IMR-90 (cell line): ENCODE measurements at regions not wholly inside any gene's neighbourhood (a gene's known extent, or its start where the extent isn't known, plus 50 kb on each side); places are given as distances from the start of the nearest gene placed in this dataset.

ENCODE experiments used
- ATAC-seq: fragments of 200-7000 bp; cut with Tn5 transposase; 2 replicates; pipeline ENCODE4 v1.9.1; 2020; ENCODE audit warnings: low read depth, mild to moderate bottlenecking, moderate library complexity
- BruUV-seq: library from RNA; stranded (reverse); fragments of 400-500 nt; replicated peaks from 2 replicates; lab custom pipeline; 2021; lab: Mats Ljungman, UMichigan
- CTCF ChIA-PET: fragments of 300-600 bp; formaldehyde crosslinking; extraction: SDS; loops from one replicate; lab custom pipeline; 2021; ENCODE audit warnings: antibody characterized with exemption; lab: Yijun Ruan, JAX
- POLR2A ChIA-PET: fragments of 300-600 bp; sonication (Branson Sonifier 250); formaldehyde crosslinking; loops from one replicate; lab custom pipeline; 2022; ENCODE audit warnings: antibody characterized with exemption; ENCODE audit not compliant: unreplicated experiment; lab: Charles Lee
- DNase-seq: peaks from one replicate; pipeline ENCODE4 v3.0.0; 2013
- H2AFZ ChIP-seq: replicated peaks from 2 replicates; pipeline ENCODE3; 2013; ENCODE audit warnings: low read length, mild to moderate bottlenecking; ENCODE audit not compliant: poor library complexity
- H2AK5ac ChIP-seq: 2 replicates; pipeline ENCODE4 v1.6.1; 2013; ENCODE audit warnings: low read depth, low read length, inconsistent platforms
- H2AK9ac ChIP-seq: replicated peaks from 2 replicates; pipeline ENCODE3; 2013; ENCODE audit warnings: mild to moderate bottlenecking, low read depth, low read length, moderate library complexity; ENCODE audit not compliant: poor library complexity
- H2BK120ac ChIP-seq: 2 replicates; pipeline ENCODE4 v1.6.1; 2013; ENCODE audit warnings: low read depth, low read length, inconsistent platforms
- H2BK15ac ChIP-seq: 3 replicates; pipeline ENCODE4 v1.6.1; 2013; ENCODE audit warnings: low read depth, low read length, inconsistent platforms
- H2BK20ac ChIP-seq: 2 replicates; pipeline ENCODE4 v1.6.1; 2013; ENCODE audit warnings: low read depth, mild to moderate bottlenecking, inconsistent platforms, low read length, moderate library complexity
- H2BK5ac ChIP-seq: 2 replicates; pipeline ENCODE4 v1.6.1; 2013; ENCODE audit warnings: mild to moderate bottlenecking, low read depth, low read length, inconsistent platforms; ENCODE audit not compliant: poor library complexity, severe bottlenecking
- H3K14ac ChIP-seq: replicated peaks from 2 replicates; pipeline ENCODE4 v1.6.1; 2013; ENCODE audit warnings: low read depth, low read length, inconsistent platforms
- H3K18ac ChIP-seq: 2 replicates; pipeline ENCODE4 v1.6.1; 2013; ENCODE audit warnings: low read depth, low read length, control low read depth
- H3K23ac ChIP-seq: 2 replicates; pipeline ENCODE4 v1.6.1; 2013; ENCODE audit warnings: low read depth, low read length, inconsistent platforms
- H3K27ac ChIP-seq: 2 replicates; pipeline ENCODE4 v1.5.1; 2013; ENCODE audit warnings: mild to moderate bottlenecking, control low read depth, low read length; ENCODE audit not compliant: insufficient read depth
- H3K27me3 ChIP-seq: 2 replicates; pipeline ENCODE4 v1.6.1; 2013; ENCODE audit warnings: low read length; ENCODE audit not compliant: control insufficient read depth, insufficient read depth
- H3K36me3 ChIP-seq: 2 replicates; pipeline ENCODE4 v1.6.1; 2013; ENCODE audit warnings: low read length, mixed read lengths; ENCODE audit not compliant: control insufficient read depth, insufficient read depth
- H3K4ac ChIP-seq: 2 replicates; pipeline ENCODE4 v1.6.1; 2013; ENCODE audit warnings: low read depth, low read length, inconsistent platforms
- H3K4me1 ChIP-seq: 2 replicates; pipeline ENCODE4 v1.6.1; 2013; ENCODE audit warnings: low read length, mixed read lengths; ENCODE audit not compliant: control insufficient read depth, insufficient read depth
- H3K4me2 ChIP-seq: 2 replicates; pipeline ENCODE4 v1.6.1; 2013; ENCODE audit warnings: low read depth, mild to moderate bottlenecking, control low read depth, low read length, moderate library complexity
- H3K4me3 ChIP-seq: 2 replicates; pipeline ENCODE4 v1.5.1; 2013; ENCODE audit warnings: low read depth, mild to moderate bottlenecking, control low read depth, low read length, moderate library complexity; ENCODE audit not compliant: insufficient read depth
- H3K56ac ChIP-seq: 2 replicates; pipeline ENCODE4 v1.6.1; 2013; ENCODE audit warnings: low read length, inconsistent platforms; ENCODE audit not compliant: insufficient read depth; ENCODE audit errors: extremely low read depth
- H3K79me1 ChIP-seq, 2 experiments: 2 replicates each; pipeline ENCODE4 v1.6.1; 2013; ENCODE audit warnings: low read length in 2 of 2, inconsistent platforms in 1 of 2, low read depth in 1 of 2
- H3K9ac ChIP-seq: 2 replicates; pipeline ENCODE4 v1.6.1; 2013; ENCODE audit warnings: low read depth, low read length, control low read depth
- H3K9me1 ChIP-seq: 2 replicates; pipeline ENCODE4 v1.6.1; 2013; ENCODE audit warnings: low read length, inconsistent platforms; ENCODE audit not compliant: insufficient read depth
- H3K9me3 ChIP-seq: 2 replicates; pipeline ENCODE4 v1.6.1; 2013; ENCODE audit warnings: low read length; ENCODE audit not compliant: control insufficient read depth, insufficient read depth
- H4K20me1 ChIP-seq: 2 replicates; pipeline ENCODE4 v1.6.1; 2013; ENCODE audit warnings: low read length, inconsistent platforms; ENCODE audit not compliant: insufficient read depth
- H4K5ac ChIP-seq: 2 replicates; pipeline ENCODE4 v1.6.1; 2013; ENCODE audit warnings: mild to moderate bottlenecking, low read depth, low read length, control low read depth
- H4K8ac ChIP-seq, 2 experiments: 2 replicates each; pipeline ENCODE4 v1.6.1; 2013; ENCODE audit warnings: low read depth in 2 of 2, low read length in 2 of 2, control low read depth in 1 of 2, inconsistent platforms in 1 of 2
- H4K91ac ChIP-seq: 2 replicates; pipeline ENCODE4 v1.6.1; 2013; ENCODE audit warnings: low read depth, low read length, inconsistent platforms; ENCODE audit not compliant: insufficient read depth
- BHLHE40 ChIP-seq: fragments of 150-350 bp; IDR thresholded peaks from 2 replicates; pipeline ENCODE4 v1.6.1; 2016; ENCODE audit warnings: mild to moderate bottlenecking, low read depth, low read length
- CEBPB ChIP-seq: IDR thresholded peaks from 2 replicates; pipeline ENCODE4 v1.6.1; 2012; ENCODE audit warnings: low read depth, low read length, improper control_type of control experiment
- CHD1 ChIP-seq: IDR thresholded peaks from 2 replicates; pipeline ENCODE4 v1.6.1; 2012; ENCODE audit warnings: low read depth, low read length, improper control_type of control experiment
- CTCF ChIP-seq: conservative IDR thresholded peaks from 2 replicates; pipeline ENCODE4 v1.5.1; 2012; ENCODE audit warnings: mild to moderate bottlenecking, low read depth, low read length, improper control_type of control experiment
- MXI1 ChIP-seq: IDR thresholded peaks from 2 replicates; pipeline ENCODE4 v1.6.1; 2012; ENCODE audit warnings: low read depth, mild to moderate bottlenecking, low read length, moderate library complexity, borderline replicate concordance
- NFE2L2 ChIP-seq: fragments of 150-350 bp; IDR thresholded peaks from 2 replicates; pipeline ENCODE4 v1.6.1; 2016; ENCODE audit warnings: low read depth, mild to moderate bottlenecking, low read length
- WGBS, 2 experiments: methylation state at CpG; one replicate each; pipeline versions ENCODE4 v1.1.5 to v1.1.7; 2013; ENCODE audit warnings: missing lambda C conversion rate in 2 of 2; ENCODE audit not compliant: insufficient read length in 1 of 2; ENCODE audit errors: extremely low coverage in 2 of 2; 5-methylcytosine and 5-hydroxymethylcytosine counted together
- dilution Hi-C: fragments of 300-500 bp; cut with HindIII; formaldehyde crosslinking; loops from one replicate; pipeline ENCODE4 v1.14.3; 2018; ENCODE audit warnings: low sequenced_read_pairs; ENCODE audit not compliant: unreplicated experiment
- in situ Hi-C: fragments of 300-500 bp; cut with MboI; formaldehyde crosslinking; loops from 3 replicates; pipeline ENCODE4 v1.14.3; 2019; ENCODE audit warnings: low sequenced_read_pairs, inconsistent platforms, mixed read lengths
- intact Hi-C: fragments of 100-400 bp; cut with micrococcal nuclease; formaldehyde crosslinking; loops from 2 replicates; pipeline ENCODE4 v1.10.0; 2022

- Histone ChIP-seq H2BK15ac (no peak overlapping the region), H3K4me1 (peaks cover 3% of the 10 kb centered on the region), H4K5ac (no peak overlapping the region), H3K9ac (no peak overlapping the region), H3K4me3 (no peak overlapping the region), H2BK20ac (no peak overlapping the region), H2BK120ac (no peak overlapping the region), H3K4ac (no peak overlapping the region), H3K4me2 (no peak overlapping the region), H4K8ac (no peak overlapping the region), H2AK9ac (no peak overlapping the region), H4K91ac (no peak overlapping the region), H3K9me1 (peaks cover 17% of the 10 kb centered on the region), H2AK5ac (no peak overlapping the region), H2BK5ac (no peak overlapping the region), H3K9me3 (no peaks in the 10 kb centered on the region), H3K18ac (no peak overlapping the region), H4K20me1 (peaks cover 5% of the 10 kb centered on the region; the same call in 1 of the 2 replicates), H3K14ac (no peak overlapping the region), H3K27me3 (no peaks in the 10 kb centered on the region), H3K79me1 (peaks cover 44 to 54% of the 10 kb centered on the region in 2 experiments), H3K56ac (no peak overlapping the region), H3K23ac (no peak overlapping the region), H3K27ac (no peak overlapping the region), H3K36me3 (peaks cover 15% of the 10 kb centered on the region), H2AFZ (no peak overlapping the region)
- ChIA-PET POLR2A (no interaction called here), CTCF (no interaction called here)
- ATAC-seq (no peak), DNase-seq (no peak)
- no TSS peak for BruUV-seq
- intact Hi-C loops (no loop called here), dilution Hi-C loops (no loop called here), in situ Hi-C loops (no loop called here)
- no peak for TF ChIP-seq MXI1
- no peak for TF ChIP-seq NFE2L2
- TF ChIP-seq CEBPB: no peak
- no peak for TF ChIP-seq CHD1
- no peak for TF ChIP-seq BHLHE40
- TF ChIP-seq CTCF: no peak
- WGBS, 2 experiments: 88% methylated on average over 1 of the region's 10 CpGs; no CpG with 5 or more reads in 1 of the 2 experiments
Observed at GRCh38 chr19:34305221-34306083, 51.1 kb downstream of the GARRE1 start.
